ENCODE measurements at regions not wholly inside any gene's neighbourhood (a gene's known extent, or its start where the extent isn't known, plus 50 kb on each side); places are given as distances from the start of the nearest gene placed in this dataset.

DNA sequence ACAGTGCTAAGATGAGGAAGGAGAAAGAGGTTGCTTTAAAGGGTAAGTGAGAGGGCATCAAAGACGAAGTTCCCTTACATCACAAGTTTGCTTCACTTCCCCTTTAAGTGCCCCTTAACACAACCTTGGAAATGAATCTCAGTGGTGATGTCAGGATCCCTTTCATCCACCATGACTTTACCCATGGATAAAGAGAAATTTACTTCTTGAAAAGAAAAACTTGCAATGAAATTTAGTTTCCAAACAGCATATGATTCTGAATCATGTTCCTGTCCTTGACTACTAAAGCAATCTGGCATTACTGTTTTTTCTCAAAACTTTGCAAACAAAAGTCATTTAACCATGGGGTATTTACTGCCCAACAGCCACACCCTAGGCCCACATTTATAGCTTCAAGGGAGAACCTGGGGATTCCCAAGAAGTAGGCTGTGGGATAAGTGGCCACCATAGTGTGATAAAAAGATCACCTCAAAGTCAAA lies 135.9 kb downstream of the ITGB8 start:
- DNase-seq (no peak), ATAC-seq (no peak)
- Histone ChIP-seq H3K27me3 (no peaks in the 10 kb centered on the region), H3K36me3 (replicated peaks in 1 of 2; ENCODE audit: insufficient read depth in 1 of 2, low read depth in 2 of 2) (no peaks in the 10 kb centered on the region), H3K4me1 (no peaks in the 10 kb centered on the region), H3K9me3 (no peaks in the 10 kb centered on the region), H3K27ac (no peak overlapping the region), H3K4me3 (no peak overlapping the region)
- TF ChIP-seq POLR2A (IDR thresholded peaks at IDR 0.05): no peak
- TF ChIP-seq, protein P1, sequence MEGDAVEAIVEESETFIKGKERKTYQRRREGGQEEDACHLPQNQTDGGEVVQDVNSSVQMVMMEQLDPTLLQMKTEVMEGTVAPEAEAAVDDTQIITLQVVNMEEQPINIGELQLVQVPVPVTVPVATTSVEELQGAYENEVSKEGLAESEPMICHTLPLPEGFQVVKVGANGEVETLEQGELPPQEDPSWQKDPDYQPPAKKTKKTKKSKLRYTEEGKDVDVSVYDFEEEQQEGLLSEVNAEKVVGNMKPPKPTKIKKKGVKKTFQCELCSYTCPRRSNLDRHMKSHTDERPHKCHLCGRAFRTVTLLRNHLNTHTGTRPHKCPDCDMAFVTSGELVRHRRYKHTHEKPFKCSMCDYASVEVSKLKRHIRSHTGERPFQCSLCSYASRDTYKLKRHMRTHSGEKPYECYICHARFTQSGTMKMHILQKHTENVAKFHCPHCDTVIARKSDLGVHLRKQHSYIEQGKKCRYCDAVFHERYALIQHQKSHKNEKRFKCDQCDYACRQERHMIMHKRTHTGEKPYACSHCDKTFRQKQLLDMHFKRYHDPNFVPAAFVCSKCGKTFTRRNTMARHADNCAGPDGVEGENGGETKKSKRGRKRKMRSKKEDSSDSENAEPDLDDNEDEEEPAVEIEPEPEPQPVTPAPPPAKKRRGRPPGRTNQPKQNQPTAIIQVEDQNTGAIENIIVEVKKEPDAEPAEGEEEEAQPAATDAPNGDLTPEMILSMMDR (IDR thresholded peaks at IDR 0.05): no peak
- intact Hi-C loops (cut with DNase I): no loop called here
- WGBS, 2 donors: 61 to 70% methylated on average over 1 of the region's 1 CpG

DNA sequence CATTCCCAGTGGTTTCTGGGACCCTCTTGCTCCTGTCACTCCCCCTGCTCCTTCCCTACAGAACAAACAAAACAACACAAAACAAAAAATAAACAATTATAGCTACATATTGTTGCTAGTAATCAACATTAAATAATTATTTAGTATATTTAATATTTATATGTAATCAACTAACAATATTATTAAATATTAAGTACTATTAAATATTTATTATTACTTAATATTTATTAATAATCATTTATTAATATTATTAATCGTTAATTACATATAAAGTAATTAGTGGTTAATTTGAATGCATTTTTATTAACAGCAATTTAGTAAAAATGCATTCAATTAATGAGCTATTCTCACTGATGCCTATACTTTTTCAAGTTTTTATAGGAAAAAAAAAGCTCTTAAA lies 139.4 kb downstream of the ITGB8 start:
- TF ChIP-seq POLR2A (IDR thresholded peaks at IDR 0.05): no peak
- TF ChIP-seq, protein P1 (IDR thresholded peaks at IDR 0.05): no peak
- H3K27ac ChIP-seq: no peak overlapping the region
- H3K27me3 ChIP-seq: no peaks in the 10 kb centered on the region
- H3K4me1 ChIP-seq: no peaks in the 10 kb centered on the region
- no peaks in the 10 kb centered on the region for H3K9me3 ChIP-seq
- no peak for DNase-seq
- H3K36me3 ChIP-seq (replicated peaks in 1 of 2; ENCODE audit: insufficient read depth in 1 of 2, low read depth in 2 of 2): no peaks in the 10 kb centered on the region
- intact Hi-C loops (cut with DNase I): no loop called here
- 7 to 12% methylated on average over 1 of the region's 1 CpG for WGBS, 2 donors
- no peak overlapping the region for H3K4me3 ChIP-seq
- no peak for ATAC-seq

DNA sequence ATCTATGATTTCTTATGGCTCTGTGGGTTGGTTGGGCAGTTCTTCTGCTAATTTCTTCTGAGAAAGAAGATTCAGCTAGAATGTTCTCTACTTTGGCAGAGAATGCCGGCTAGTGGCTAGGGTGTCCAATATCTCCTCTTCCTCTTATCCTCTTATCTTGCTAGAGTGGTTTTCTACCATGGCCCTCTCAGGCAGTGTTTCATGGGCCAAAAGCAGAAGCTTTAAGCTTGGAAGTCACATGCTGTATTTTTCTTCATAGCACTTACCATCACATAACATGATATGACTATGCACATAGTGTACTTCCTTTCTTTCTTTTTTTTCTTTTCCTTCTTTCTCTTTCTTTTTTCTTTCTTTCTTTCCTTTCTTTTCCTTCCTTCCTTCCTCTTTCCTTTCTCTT lies 140.0 kb downstream of the ITGB8 start:
- TF ChIP-seq POLR2A (IDR thresholded peaks at IDR 0.05): no peak
- TF ChIP-seq, protein P1 (IDR thresholded peaks at IDR 0.05): no peak
- intact Hi-C loops (cut with DNase I): no loop called here
- ATAC-seq: no peak
- Histone ChIP-seq H3K4me3 (no peak overlapping the region), H3K27ac (peak overlapping the region in 1 of 4 donors; percentile 41), H3K27me3 (no peaks in the 10 kb centered on the region), H3K4me1 (no peaks in the 10 kb centered on the region), H3K9me3 (no peaks in the 10 kb centered on the region), H3K36me3 (replicated peaks in 1 of 2; ENCODE audit: insufficient read depth in 1 of 2, low read depth in 2 of 2) (no peaks in the 10 kb centered on the region)
- WGBS, 2 donors: 70 to 79% methylated on average over 1 of the region's 1 CpG
- DNase-seq: peak in 1 of 4 donors; percentile 14

DNA sequence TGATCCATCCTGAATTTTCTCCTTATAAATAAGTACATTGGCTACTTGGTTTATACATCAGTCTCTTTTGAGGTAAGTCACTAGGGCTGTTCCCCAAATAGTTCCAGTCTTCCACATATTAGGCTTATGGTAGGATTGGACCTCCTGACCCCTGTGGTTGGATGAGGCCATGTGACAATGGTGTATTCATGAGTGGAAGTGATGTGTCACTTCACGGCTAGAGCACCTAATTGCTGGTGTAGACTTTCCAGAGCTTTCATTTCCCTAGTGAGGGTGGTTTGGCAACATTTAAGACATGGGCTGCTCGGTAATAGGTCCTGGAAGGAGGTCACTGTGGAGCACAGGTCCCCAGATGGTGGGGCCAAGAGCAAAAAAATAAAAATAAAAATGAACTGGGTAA lies 141.2 kb upstream of the ABCB5 start:
- no peak overlapping the region for H3K4me3 ChIP-seq
- DNase-seq (no peak), ATAC-seq (no peak)
- TF ChIP-seq POLR2A (IDR thresholded peaks at IDR 0.05): no peak
- TF ChIP-seq, protein P1 (IDR thresholded peaks at IDR 0.05): no peak
- 41 to 64% methylated on average over 2 of the region's 2 CpGs for WGBS, 2 donors
- no peaks in the 10 kb centered on the region for H3K36me3 ChIP-seq (replicated peaks in 1 of 2; ENCODE audit: insufficient read depth in 1 of 2, low read depth in 2 of 2)
- intact Hi-C loops (cut with DNase I): no loop called here
- H3K27ac ChIP-seq: no peak overlapping the region
- no peaks in the 10 kb centered on the region for H3K4me1 ChIP-seq
- H3K9me3 ChIP-seq: no peaks in the 10 kb centered on the region
- H3K27me3 ChIP-seq: no peaks in the 10 kb centered on the region

DNA sequence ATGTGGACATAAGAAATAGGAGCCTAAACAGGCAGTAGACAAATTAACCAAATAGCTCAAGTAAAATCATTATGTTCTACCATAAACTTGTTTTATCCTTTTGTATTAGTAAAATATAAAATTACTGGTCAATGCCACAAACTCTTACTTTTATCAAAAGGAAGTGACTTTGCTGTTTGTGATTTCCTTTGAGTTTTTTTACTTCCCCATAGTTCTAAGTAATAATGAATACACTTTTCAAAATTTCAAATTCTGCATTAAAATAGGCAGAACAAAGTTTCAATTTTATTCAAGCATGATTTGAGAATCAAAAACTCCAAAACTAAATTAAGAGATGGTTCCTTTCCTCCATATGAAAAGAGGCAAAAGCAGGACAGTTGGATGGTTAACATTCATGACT lies 139.7 kb upstream of the ABCB5 start:
- TF ChIP-seq, protein P1 (IDR thresholded peaks at IDR 0.05): no peak
- TF ChIP-seq POLR2A (IDR thresholded peaks at IDR 0.05): no peak
- intact Hi-C loops (cut with DNase I): no loop called here
- Histone ChIP-seq H3K9me3 (no peaks in the 10 kb centered on the region), H3K27me3 (no peaks in the 10 kb centered on the region), H3K4me3 (no peak overlapping the region), H3K27ac (no peak overlapping the region), H3K4me1 (no peaks in the 10 kb centered on the region), H3K36me3 (replicated peaks in 1 of 2; ENCODE audit: insufficient read depth in 1 of 2, low read depth in 2 of 2) (no peaks in the 10 kb centered on the region)
- no peak for DNase-seq
- no peak for ATAC-seq

All from body of pancreas (tissue), 4 donors.